ENCODE measurements at regions not wholly inside any gene's neighbourhood (a gene's known extent, or its start where the extent isn't known, plus 50 kb on each side); places are given as distances from the start of the nearest gene placed in this dataset.

- TF ChIP-seq CTCF (IDR thresholded peaks at IDR 0.05 in 4 of 5, conservative IDR thresholded peaks at IDR 0.05 in 1 of 5) (no peak), POLR2A (IDR thresholded peaks at IDR 0.05) (no peak)
Measured at GRCh38 chr1:199735660-199736059, 291.9 kb upstream of the NR5A2 start.

Data from gastrocnemius medialis (tissue), 4 donors.